ENCODE measurements at regions not wholly inside any gene's neighbourhood (a gene's known extent, or its start where the extent isn't known, plus 50 kb on each side); places are given as distances from the start of the nearest gene placed in this dataset.

- TF ChIP-seq POLR2AphosphoS5 (IDR thresholded peaks at IDR 0.05; ENCODE audit: borderline replicate concordance, low read depth, low read length) (no peak), EZH2 (IDR thresholded peaks at IDR 0.05) (no peak)
These were observed 87.8 kb downstream of the RFPL4B start for GRCh38 chr6:112434896-112435435.

Data from SK-N-MC (cell line).